ENCODE measurements at regions not wholly inside any gene's neighbourhood (a gene's known extent, or its start where the extent isn't known, plus 50 kb on each side); places are given as distances from the start of the nearest gene placed in this dataset.

DNA sequence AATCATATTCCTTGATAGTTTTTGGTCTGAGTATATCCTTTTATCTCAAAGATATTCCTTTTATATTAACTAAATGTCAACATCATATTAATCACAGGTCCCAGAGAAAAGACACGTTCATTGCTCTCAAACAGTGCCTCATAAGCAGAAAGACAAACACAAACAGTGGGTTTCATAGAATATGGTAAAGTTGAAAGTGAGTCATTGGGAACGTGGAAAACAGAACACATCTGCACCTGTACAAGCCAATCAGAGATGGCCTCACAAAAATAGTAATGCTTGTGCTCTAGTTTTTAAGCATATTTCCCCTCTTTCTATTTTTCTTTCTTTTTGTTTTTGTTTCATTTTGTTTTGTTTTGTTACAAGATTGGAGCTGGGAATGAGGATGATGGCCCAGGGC lies 328.4 kb upstream of the MAP2 start:
- DNase-seq = no peak
- Mint-ChIP-seq H3K27me3 (ENCODE audit: insufficient read depth) (no peaks in the 10 kb centered on the region), H3K27ac (no peak overlapping the region), H3K4me1 (ENCODE audit: low read depth) (no peaks in the 10 kb centered on the region), H3K36me3 (ENCODE audit: low read depth) (no peaks in the 10 kb centered on the region), H3K9me3 (peaks cover 67% of the 10 kb centered on the region), H3K4me3 (no peak overlapping the region)
- TF ChIP-seq, protein P1, sequence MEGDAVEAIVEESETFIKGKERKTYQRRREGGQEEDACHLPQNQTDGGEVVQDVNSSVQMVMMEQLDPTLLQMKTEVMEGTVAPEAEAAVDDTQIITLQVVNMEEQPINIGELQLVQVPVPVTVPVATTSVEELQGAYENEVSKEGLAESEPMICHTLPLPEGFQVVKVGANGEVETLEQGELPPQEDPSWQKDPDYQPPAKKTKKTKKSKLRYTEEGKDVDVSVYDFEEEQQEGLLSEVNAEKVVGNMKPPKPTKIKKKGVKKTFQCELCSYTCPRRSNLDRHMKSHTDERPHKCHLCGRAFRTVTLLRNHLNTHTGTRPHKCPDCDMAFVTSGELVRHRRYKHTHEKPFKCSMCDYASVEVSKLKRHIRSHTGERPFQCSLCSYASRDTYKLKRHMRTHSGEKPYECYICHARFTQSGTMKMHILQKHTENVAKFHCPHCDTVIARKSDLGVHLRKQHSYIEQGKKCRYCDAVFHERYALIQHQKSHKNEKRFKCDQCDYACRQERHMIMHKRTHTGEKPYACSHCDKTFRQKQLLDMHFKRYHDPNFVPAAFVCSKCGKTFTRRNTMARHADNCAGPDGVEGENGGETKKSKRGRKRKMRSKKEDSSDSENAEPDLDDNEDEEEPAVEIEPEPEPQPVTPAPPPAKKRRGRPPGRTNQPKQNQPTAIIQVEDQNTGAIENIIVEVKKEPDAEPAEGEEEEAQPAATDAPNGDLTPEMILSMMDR (IDR thresholded peaks at IDR 0.05) = no peak

DNA sequence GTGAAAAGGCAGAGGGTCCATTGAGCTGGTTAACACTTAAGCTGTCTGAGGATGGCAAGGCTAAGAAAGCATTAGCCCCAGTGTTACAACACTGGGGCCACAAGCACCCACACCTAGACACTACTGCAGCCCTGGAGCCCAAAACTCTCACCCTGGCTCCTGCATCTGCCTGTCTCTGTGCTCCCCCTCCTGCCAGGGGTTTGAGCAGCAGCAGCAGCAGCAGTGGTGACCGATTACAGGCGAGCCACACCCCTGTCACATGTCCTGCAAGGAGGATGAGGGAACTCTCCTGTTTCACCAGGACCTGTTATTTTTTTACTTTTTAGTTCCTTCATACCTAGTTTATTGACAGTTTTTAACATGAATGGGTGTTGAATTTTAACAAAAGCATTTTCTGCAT lies 326.7 kb upstream of the MAP2 start:
- Mint-ChIP-seq H3K36me3 (ENCODE audit: low read depth) (no peaks in the 10 kb centered on the region), H3K4me1 (ENCODE audit: low read depth) (no peaks in the 10 kb centered on the region), H3K4me3 (no peak overlapping the region), H3K27me3 (ENCODE audit: insufficient read depth) (no peaks in the 10 kb centered on the region), H3K27ac (no peak overlapping the region), H3K9me3 (peaks cover 64% of the 10 kb centered on the region)
- no peak for DNase-seq
- TF ChIP-seq, protein P1 (IDR thresholded peaks at IDR 0.05) = no peak

DNA sequence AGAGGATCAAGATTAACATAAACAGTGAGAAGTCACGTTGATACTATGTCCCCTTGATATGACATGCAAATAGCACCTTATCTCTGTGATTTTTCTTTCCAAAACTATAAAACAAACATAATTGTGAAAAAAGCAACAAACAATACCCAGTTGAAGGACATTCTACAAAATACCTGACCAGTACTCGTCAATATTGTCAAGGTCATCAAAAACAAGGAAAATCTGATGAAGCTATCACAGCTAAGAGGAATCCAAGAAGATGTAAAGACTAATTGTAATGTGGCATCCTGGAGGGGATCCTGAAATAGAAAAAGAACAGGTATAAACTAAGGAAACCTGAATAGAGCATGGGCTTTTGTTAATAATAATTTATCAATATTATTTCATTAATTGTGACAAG lies 321.5 kb upstream of the MAP2 start:
- TF ChIP-seq, protein P1 (IDR thresholded peaks at IDR 0.05) = no peak
- no peaks in the 10 kb centered on the region for H3K4me1 Mint-ChIP-seq (ENCODE audit: low read depth)
- no peak overlapping the region for H3K27ac Mint-ChIP-seq
- H3K9me3 Mint-ChIP-seq = peaks cover 59% of the 10 kb centered on the region
- no peak overlapping the region for H3K4me3 Mint-ChIP-seq
- no peaks in the 10 kb centered on the region for H3K27me3 Mint-ChIP-seq (ENCODE audit: insufficient read depth)
- no peak for DNase-seq
- no peaks in the 10 kb centered on the region for H3K36me3 Mint-ChIP-seq (ENCODE audit: low read depth)

DNA sequence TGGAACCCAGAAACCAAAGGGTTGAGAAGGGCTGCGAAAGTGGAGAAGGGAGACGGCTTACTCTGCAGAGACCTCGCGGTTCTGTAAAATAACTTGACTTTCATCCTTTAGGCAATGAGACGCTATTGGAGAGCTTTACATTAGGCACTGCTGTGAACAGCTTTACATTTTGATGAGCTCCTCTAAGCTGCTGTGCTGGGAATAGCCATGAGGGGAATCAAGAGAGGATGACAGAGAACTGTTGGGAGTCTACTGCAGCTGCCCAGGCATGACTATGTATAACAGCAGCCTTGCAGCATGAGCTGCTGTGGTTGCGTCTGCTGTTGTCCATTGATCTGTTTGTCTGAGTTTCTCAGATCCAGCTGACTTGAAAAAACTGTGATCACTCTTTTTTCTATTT lies 310.8 kb upstream of the MAP2 start:
- DNase-seq = no peak
- H3K27ac Mint-ChIP-seq = no peak overlapping the region
- no peaks in the 10 kb centered on the region for H3K36me3 Mint-ChIP-seq (ENCODE audit: low read depth)
- no peaks in the 10 kb centered on the region for H3K4me1 Mint-ChIP-seq (ENCODE audit: low read depth)
- TF ChIP-seq, protein P1 (IDR thresholded peaks at IDR 0.05) = no peak
- peaks cover 27% of the 10 kb centered on the region; the same call in 1 of the 2 replicates for H3K9me3 Mint-ChIP-seq
- no peak overlapping the region for H3K4me3 Mint-ChIP-seq
- no peaks in the 10 kb centered on the region; the same call in 1 of the 2 replicates for H3K27me3 Mint-ChIP-seq (ENCODE audit: insufficient read depth)

DNA sequence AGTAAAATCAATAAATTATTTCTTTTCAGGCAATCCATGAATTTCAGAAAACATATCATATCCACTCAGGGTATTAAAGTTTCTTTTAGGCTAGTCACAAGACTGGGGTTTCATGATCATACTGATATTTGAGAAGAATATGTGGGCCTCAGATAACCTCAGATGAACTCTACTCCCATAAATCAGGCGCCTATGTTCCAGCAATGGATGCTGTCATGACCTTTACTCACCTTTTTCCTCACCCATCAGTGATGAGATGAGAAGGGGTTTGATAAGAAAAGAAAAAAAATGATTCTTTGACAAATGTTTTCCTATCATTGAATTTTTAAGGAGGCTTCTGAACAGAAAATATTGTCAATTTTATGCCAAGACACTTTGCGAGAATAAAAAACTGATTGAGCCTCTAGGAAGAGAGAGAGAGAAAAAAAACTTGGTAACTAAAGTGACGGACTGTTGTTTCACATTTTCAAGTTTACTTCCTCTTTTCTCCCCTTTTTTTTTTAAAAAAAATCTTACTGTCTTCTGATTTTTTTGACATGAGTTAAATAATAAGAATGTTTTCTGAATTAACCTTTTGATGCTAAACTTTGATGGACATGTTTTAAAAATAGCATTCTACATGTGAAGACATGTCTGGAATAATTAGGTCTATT lies 309.1 kb upstream of the MAP2 start:
- Mint-ChIP-seq H3K9me3 (peaks cover 21% of the 10 kb centered on the region; the same call in 1 of the 2 replicates), H3K4me1 (ENCODE audit: low read depth) (no peaks in the 10 kb centered on the region), H3K4me3 (no peak overlapping the region), H3K36me3 (ENCODE audit: low read depth) (no peaks in the 10 kb centered on the region), H3K27me3 (ENCODE audit: insufficient read depth) (no peaks in the 10 kb centered on the region; the same call in 1 of the 2 replicates), H3K27ac (no peak overlapping the region)
- TF ChIP-seq, protein P1 (IDR thresholded peaks at IDR 0.05) = no peak
- no peak for DNase-seq
